Loucy (cell line): ENCODE measurements at regions not wholly inside any gene's neighbourhood (a gene's known extent, or its start where the extent isn't known, plus 50 kb on each side); places are given as distances from the start of the nearest gene placed in this dataset.

ENCODE experiments used
- CTCF ChIP-seq: fragments of 200-600 bp; sonication (generic); conservative IDR thresholded peaks from 2 replicates; pipeline ENCODE4 v1.5.1; 2014; ENCODE audit warnings: mild to moderate bottlenecking, antibody characterized with exemption, low read length
- EZH2phosphoT487 ChIP-seq: fragments of 200-600 bp; IDR thresholded peaks from 2 replicates; pipeline ENCODE4 v1.6.1; 2018; ENCODE audit warnings: antibody characterized with exemption, mild to moderate bottlenecking, moderate library complexity, borderline replicate concordance

- TF ChIP-seq CTCF (no peak), EZH2phosphoT487 (no peak)
Observed at GRCh38 chr7:51456431-51457060, 139.9 kb upstream of the COBL start.
